ENCODE measurements at regions not wholly inside any gene's neighbourhood (a gene's known extent, or its start where the extent isn't known, plus 50 kb on each side); places are given as distances from the start of the nearest gene placed in this dataset.

DNA sequence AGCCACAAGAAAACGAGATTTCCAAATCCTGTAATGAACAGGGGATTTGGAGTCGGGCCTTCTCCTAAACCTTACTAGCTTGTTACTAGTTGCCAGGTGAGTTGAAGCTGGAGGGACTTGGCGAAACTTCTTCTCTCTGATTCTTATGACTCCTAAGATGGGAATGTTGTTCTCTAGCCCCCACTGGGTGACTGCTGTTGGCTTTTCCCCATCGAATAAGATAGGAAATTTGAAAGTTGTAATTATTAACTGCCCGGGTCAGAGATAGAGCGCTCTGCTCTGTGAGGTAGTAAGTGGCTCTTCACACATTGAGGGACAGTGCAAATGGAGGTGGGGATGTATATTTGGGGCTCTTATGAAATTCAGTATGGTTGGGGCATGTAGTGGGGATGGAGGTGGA lies 111.2 kb upstream of the MBNL2 start:
- no peak overlapping the region for H3K4me3 ChIP-seq
- H3K27ac ChIP-seq = no peak overlapping the region
- no peaks in the 10 kb centered on the region for H3K36me3 ChIP-seq
- DNase-seq (no peak), ATAC-seq (no peak)
- no peaks in the 10 kb centered on the region for H3K27me3 ChIP-seq
- intact Hi-C loops (cut with DNase I) = loop anchor here in 1 of 2 donors (5.0 kb wide), 2 partner anchors 96 to 236 kb away; no protein-coding TSS in a partner anchor
- TF ChIP-seq, protein P1, sequence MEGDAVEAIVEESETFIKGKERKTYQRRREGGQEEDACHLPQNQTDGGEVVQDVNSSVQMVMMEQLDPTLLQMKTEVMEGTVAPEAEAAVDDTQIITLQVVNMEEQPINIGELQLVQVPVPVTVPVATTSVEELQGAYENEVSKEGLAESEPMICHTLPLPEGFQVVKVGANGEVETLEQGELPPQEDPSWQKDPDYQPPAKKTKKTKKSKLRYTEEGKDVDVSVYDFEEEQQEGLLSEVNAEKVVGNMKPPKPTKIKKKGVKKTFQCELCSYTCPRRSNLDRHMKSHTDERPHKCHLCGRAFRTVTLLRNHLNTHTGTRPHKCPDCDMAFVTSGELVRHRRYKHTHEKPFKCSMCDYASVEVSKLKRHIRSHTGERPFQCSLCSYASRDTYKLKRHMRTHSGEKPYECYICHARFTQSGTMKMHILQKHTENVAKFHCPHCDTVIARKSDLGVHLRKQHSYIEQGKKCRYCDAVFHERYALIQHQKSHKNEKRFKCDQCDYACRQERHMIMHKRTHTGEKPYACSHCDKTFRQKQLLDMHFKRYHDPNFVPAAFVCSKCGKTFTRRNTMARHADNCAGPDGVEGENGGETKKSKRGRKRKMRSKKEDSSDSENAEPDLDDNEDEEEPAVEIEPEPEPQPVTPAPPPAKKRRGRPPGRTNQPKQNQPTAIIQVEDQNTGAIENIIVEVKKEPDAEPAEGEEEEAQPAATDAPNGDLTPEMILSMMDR (IDR thresholded peaks at IDR 0.05) = no peak
- peaks cover 2 to 41% of the 10 kb centered on the region in 2 donors for H3K4me1 ChIP-seq
- no peaks in the 10 kb centered on the region for H3K9me3 ChIP-seq

DNA sequence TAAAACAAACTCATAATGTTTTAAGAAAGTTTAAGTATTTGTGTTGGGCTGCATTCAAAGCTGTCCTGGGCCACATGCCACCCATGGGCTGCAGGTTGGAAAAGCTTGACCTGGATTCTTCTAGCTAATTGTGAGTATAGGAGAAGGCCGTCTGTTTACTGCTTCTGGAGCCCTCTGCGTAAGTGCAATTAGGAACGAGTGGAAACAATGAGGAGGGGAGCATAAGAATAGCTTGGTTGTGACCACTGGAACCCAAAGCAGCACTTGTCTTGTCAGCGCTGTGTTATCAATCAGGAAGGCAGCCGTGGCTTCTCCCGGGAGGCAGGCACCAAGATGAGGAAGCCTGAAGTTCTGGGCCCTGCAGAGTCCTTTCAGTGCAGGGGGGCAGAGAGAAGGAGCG lies 110.4 kb upstream of the MBNL2 start:
- peaks cover 10 to 45% of the 10 kb centered on the region in 2 donors for H3K4me1 ChIP-seq
- ATAC-seq = peak; percentile 16
- H3K9me3 ChIP-seq = no peaks in the 10 kb centered on the region
- no peaks in the 10 kb centered on the region for H3K27me3 ChIP-seq
- DNase-seq = no peak
- no peaks in the 10 kb centered on the region for H3K36me3 ChIP-seq
- H3K27ac ChIP-seq = no peak overlapping the region
- TF ChIP-seq, protein P1 (IDR thresholded peaks at IDR 0.05) = no peak
- intact Hi-C loops (cut with DNase I) = loop anchor here in 1 of 2 donors (5.0 kb wide), 2 partner anchors 96 to 236 kb away; no protein-coding TSS in a partner anchor
- no peak overlapping the region for H3K4me3 ChIP-seq

DNA sequence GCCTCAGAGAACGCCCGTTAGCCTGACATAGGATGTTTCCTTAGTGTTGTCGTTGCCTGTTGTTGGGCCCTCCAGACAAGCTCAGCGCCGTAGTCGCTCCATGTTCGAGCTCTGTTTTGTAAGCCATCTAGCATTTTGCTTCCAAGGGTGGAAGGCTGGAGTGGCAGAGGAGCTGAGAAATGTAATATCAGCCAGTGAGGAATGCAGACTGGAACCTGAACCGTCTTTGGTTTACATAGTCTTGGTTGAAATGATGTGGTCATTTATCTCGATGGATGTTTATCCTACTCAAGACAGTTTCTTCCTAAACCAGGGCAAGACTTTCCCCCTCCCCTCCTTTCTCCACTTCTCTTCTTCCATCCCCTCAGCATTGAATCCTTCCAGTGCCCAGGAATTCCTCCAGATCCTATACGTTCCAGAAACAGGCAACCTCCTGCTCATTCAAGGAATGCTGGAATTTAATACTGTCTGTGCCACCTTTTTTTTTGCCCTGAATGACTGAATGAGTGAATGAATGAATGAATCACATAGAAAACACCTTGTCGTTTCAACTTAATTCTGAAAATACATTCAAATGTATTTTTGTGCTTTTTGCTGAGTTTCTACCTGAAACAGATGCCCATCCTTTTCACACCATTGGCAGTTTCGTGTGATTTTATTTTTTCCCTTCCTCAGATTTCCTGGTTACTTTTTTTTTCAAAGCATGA lies 109.5 kb upstream of the MBNL2 start:
- H3K36me3 ChIP-seq = no peaks in the 10 kb centered on the region
- ATAC-seq (no peak), DNase-seq (no peak)
- H3K4me1 ChIP-seq = peaks cover 14 to 50% of the 10 kb centered on the region in 2 donors
- no peak overlapping the region for H3K27ac ChIP-seq
- no peak overlapping the region for H3K4me3 ChIP-seq
- TF ChIP-seq, protein P1 (IDR thresholded peaks at IDR 0.05) = no peak
- intact Hi-C loops (cut with DNase I) = loop anchor here in 1 of 2 donors (5.0 kb wide), 2 partner anchors 95 to 235 kb away; no protein-coding TSS in a partner anchor
- no peaks in the 10 kb centered on the region for H3K9me3 ChIP-seq
- H3K27me3 ChIP-seq = no peaks in the 10 kb centered on the region

DNA sequence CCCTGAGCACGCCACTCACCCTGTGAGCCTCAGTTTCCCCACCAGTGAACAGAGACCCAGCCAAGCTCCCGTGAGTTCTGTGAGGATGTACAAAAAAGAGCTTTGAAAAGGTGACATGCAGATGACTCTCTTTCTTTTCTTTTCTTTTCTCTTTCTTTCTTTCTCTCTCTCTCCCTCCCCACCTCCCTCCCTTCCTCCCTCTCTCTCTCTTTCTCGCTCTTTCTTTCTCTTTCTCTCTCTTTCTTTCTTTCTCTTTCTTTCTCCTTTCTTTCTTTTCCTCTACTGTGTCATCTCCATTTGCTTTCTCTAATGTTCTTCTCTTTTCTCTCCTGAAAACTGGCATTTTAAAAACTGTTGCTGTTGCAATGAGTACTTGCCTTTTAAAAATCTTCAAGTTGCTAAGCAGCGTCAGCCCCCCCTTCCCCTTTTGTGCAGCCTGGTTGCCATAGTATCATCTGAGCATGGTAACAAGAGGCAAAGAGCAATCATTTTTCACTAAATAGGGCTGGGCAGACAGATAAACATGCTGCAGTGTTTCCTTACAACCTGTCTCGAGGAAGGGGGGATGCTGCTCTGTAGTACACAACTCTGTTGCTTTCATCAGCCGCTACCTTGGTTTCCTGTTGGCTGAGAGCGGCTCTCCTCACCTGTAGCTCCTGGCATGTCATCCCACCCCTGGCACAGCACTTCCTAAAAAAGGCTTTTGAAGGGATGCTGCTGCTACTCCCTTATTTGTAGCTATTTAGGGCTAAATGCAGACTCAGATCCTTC lies 108.7 kb upstream of the MBNL2 start:
- ATAC-seq (no peak), DNase-seq (peak in 2 of 4 donors; percentile 42 to 68)
- intact Hi-C loops (cut with DNase I) = loop anchor here in 1 of 2 donors (5.0 kb wide), 2 partner anchors 94 to 234 kb away; no protein-coding TSS in a partner anchor

More for the DNA sequence above, 108.7 kb upstream of the MBNL2 start:
- TF ChIP-seq, protein P1 (IDR thresholded peaks at IDR 0.05) = no peak
- Histone ChIP-seq H3K4me3 (no peak overlapping the region), H3K27me3 (no peaks in the 10 kb centered on the region), H3K36me3 (no peaks in the 10 kb centered on the region), H3K9me3 (no peaks in the 10 kb centered on the region), H3K4me1 (peaks cover 14 to 50% of the 10 kb centered on the region in 2 donors), H3K27ac (no peak overlapping the region)

Measured in left lung (tissue), 4 donors.